Left ventricle myocardium superior (tissue), 1 donor: ENCODE measurements at regions not wholly inside any gene's neighbourhood (a gene's known extent, or its start where the extent isn't known, plus 50 kb on each side); places are given as distances from the start of the nearest gene placed in this dataset.
A peak's percentile ranks its signal among the peaks of the same experiment; 100 is the strongest.
"Not testable (repeated sequence)": the region's sequence is repeated elsewhere in the genome, so short reads cannot be mapped to it uniquely, and the experiment has no call there.

Experiments
- ATAC-seq: fragments of 200-7000 bp; cut with Tn5 transposase; one replicate; pipeline ENCODE4 v1.9.1; 2020; ENCODE audit warnings: mild to moderate bottlenecking, moderate library complexity
- DNase-seq: peaks from one replicate; pipeline ENCODE4 v3.0.0-alpha.2; 2020
- intact Hi-C: fragments of 100-400 bp; cut with micrococcal nuclease; formaldehyde crosslinking; loops from one replicate; pipeline ENCODE4 v1.11.0; 2022
- donor health status: DM: no; HTN: yes; CAD: no; lungs with severe emphysema.

- intact Hi-C loops, ATAC-seq, DNase-seq: not testable (repeated sequence)
Observed at GRCh38 chr16:88248761-88249160, 134.0 kb upstream of the ZNF469 start.

GRCh38 chr16:88250381-88250780, 132.4 kb upstream of the ZNF469 start:
- ATAC-seq, DNase-seq, intact Hi-C loops: not testable (repeated sequence)

- ATAC-seq, intact Hi-C loops, DNase-seq: not testable (repeated sequence)
Observed at GRCh38 chr16:88252057-88252794, 130.5 kb upstream of the ZNF469 start.

- DNase-seq, intact Hi-C loops, ATAC-seq: not testable (repeated sequence)
Observed at GRCh38 chr16:88258141-88258540, 124.6 kb upstream of the ZNF469 start.

GRCh38 chr16:88258764-88259525, 123.8 kb upstream of the ZNF469 start:
- ATAC-seq, intact Hi-C loops: not testable (repeated sequence)

GRCh38 chr16:88259538-88259937, 123.2 kb upstream of the ZNF469 start:
- ATAC-seq, intact Hi-C loops: not testable (repeated sequence)

More at GRCh38 chr16:88258764-88259525, 123.8 kb upstream of the ZNF469 start:
- not testable (repeated sequence) for DNase-seq

GRCh38 chr16:88260146-88260545, 122.6 kb upstream of the ZNF469 start:
- DNase-seq, intact Hi-C loops, ATAC-seq: not testable (repeated sequence)

More at GRCh38 chr16:88259538-88259937, 123.2 kb upstream of the ZNF469 start:
- DNase-seq: not testable (repeated sequence)

- ATAC-seq, intact Hi-C loops, DNase-seq: not testable (repeated sequence)
Observed at GRCh38 chr16:88260881-88261665, 121.7 kb upstream of the ZNF469 start.

- ATAC-seq, intact Hi-C loops: not testable (repeated sequence)
- peak; percentile 51 for DNase-seq
Observed at GRCh38 chr16:88261814-88262605, 120.7 kb upstream of the ZNF469 start.

GRCh38 chr16:88262858-88263563, 119.7 kb upstream of the ZNF469 start:
- intact Hi-C loops: not testable (repeated sequence)
- DNase-seq (peak; percentile 64), ATAC-seq (peak; percentile 17)

GRCh38 chr16:88263681-88264287, 119.0 kb upstream of the ZNF469 start:
- ATAC-seq, DNase-seq, intact Hi-C loops: not testable (repeated sequence)

GRCh38 chr16:88264641-88265285, 118.0 kb upstream of the ZNF469 start:
- intact Hi-C loops: no loop called here
- peak; percentile 93 for DNase-seq
- ATAC-seq: peak; percentile 88

GRCh38 chr16:88265286-88265938, 117.3 kb upstream of the ZNF469 start:
- ATAC-seq, intact Hi-C loops, DNase-seq: not testable (repeated sequence)

GRCh38 chr16:88266036-88266435, 116.7 kb upstream of the ZNF469 start:
- ATAC-seq, DNase-seq, intact Hi-C loops: not testable (repeated sequence)

GRCh38 chr16:88266935-88267551, 115.7 kb upstream of the ZNF469 start:
- intact Hi-C loops: not testable (repeated sequence)
- peak; percentile 78 for DNase-seq
- ATAC-seq: peak; percentile 53
